Astrocyte (in vitro differentiated cells and primary cell): ENCODE measurements at regions not wholly inside any gene's neighbourhood (a gene's known extent, or its start where the extent isn't known, plus 50 kb on each side); places are given as distances from the start of the nearest gene placed in this dataset.
A peak's percentile ranks its signal among the peaks of the same experiment; 100 is the strongest.

Experiments
- DNase-seq: peaks from one replicate; pipeline ENCODE4 v3.0.0-alpha.2; 2010; ENCODE audit warnings: low read depth
- FAIRE-seq: peaks from 2 replicates; lab custom pipeline; 2011; peaks lifted over from hg19 to GRCh38; lab: Jason Lieb, UNC
- H2AFZ ChIP-seq: 2 replicates; pipeline ENCODE4 v1.6.0; 2012; ENCODE audit warnings: low read depth, low read length, inconsistent platforms
- H3K27ac ChIP-seq: 2 replicates; pipeline ENCODE4 v1.5.1; 2011; ENCODE audit warnings: low read depth, low read length, inconsistent platforms
- H3K27me3 ChIP-seq: 2 replicates; pipeline ENCODE4 v1.6.0; 2011; ENCODE audit warnings: low read length, inconsistent platforms; ENCODE audit not compliant: insufficient read depth
- H3K36me3 ChIP-seq: 2 replicates; pipeline ENCODE4 v1.5.1; 2011; ENCODE audit warnings: low read length, inconsistent platforms; ENCODE audit not compliant: insufficient read depth
- H3K4me1 ChIP-seq: 2 replicates; pipeline ENCODE4 v1.5.1; 2011; ENCODE audit warnings: low read length, inconsistent platforms; ENCODE audit not compliant: insufficient read depth
- H3K4me2 ChIP-seq: 2 replicates; pipeline ENCODE4 v1.6.0; 2012; ENCODE audit warnings: low read length, inconsistent platforms
- H3K4me3 ChIP-seq: 2 replicates; pipeline ENCODE4 v1.5.1; 2011; ENCODE audit warnings: low read depth, mild to moderate bottlenecking, low read length, inconsistent platforms; ENCODE audit not compliant: insufficient read depth
- H3K79me2 ChIP-seq: 2 replicates; pipeline ENCODE4 v1.6.0; 2012; ENCODE audit warnings: mild to moderate bottlenecking, low read length, inconsistent platforms; ENCODE audit not compliant: insufficient read depth
- H3K9ac ChIP-seq: 2 replicates; pipeline ENCODE4 v1.6.0; 2012; ENCODE audit warnings: mild to moderate bottlenecking, low read length, inconsistent platforms
- H3K9me3 ChIP-seq: 2 replicates; pipeline ENCODE4 v1.5.1; 2012; ENCODE audit warnings: low read depth, mild to moderate bottlenecking, low read length, inconsistent platforms; ENCODE audit not compliant: insufficient read depth
- H4K20me1 ChIP-seq: 2 replicates; pipeline ENCODE4 v1.6.0; 2012; ENCODE audit warnings: low read length, inconsistent platforms; ENCODE audit not compliant: insufficient read depth
- H3K27ac Mint-ChIP-seq: one replicate; pipeline ENCODE4 v1.8.0; 2021; ENCODE audit warnings: mild to moderate bottlenecking, mixed read lengths; ENCODE audit not compliant: unreplicated experiment
- H3K27me3 Mint-ChIP-seq: one replicate; pipeline ENCODE4 v1.8.0; 2021; ENCODE audit warnings: low read depth, mixed read lengths; ENCODE audit not compliant: unreplicated experiment
- H3K36me3 Mint-ChIP-seq: one replicate; pipeline ENCODE4 v1.8.0; 2021; ENCODE audit warnings: low read depth, mixed read lengths; ENCODE audit not compliant: unreplicated experiment
- H3K4me1 Mint-ChIP-seq: one replicate; pipeline ENCODE4 v1.8.0; 2021; ENCODE audit warnings: low read depth, mixed read lengths; ENCODE audit not compliant: unreplicated experiment
- H3K4me3 Mint-ChIP-seq: one replicate; pipeline ENCODE4 v1.8.0; 2021; ENCODE audit warnings: mild to moderate bottlenecking, moderate library complexity, mixed read lengths; ENCODE audit not compliant: unreplicated experiment
- H3K9me3 Mint-ChIP-seq: one replicate; pipeline ENCODE4 v1.8.0; 2021; ENCODE audit warnings: mild to moderate bottlenecking, mixed read lengths; ENCODE audit not compliant: unreplicated experiment
- CTCF ChIP-seq: IDR thresholded peaks from 2 replicates; pipeline ENCODE4 v1.5.1; 2011; ENCODE audit warnings: low read depth, mild to moderate bottlenecking, inconsistent platforms, low read length, moderate library complexity; ENCODE audit not compliant: insufficient read depth
- EZH2 ChIP-seq: IDR thresholded peaks from 2 replicates; pipeline ENCODE4 v1.6.1; 2012; ENCODE audit warnings: mild to moderate bottlenecking, low read length, inconsistent platforms; ENCODE audit not compliant: insufficient read depth

DNA sequence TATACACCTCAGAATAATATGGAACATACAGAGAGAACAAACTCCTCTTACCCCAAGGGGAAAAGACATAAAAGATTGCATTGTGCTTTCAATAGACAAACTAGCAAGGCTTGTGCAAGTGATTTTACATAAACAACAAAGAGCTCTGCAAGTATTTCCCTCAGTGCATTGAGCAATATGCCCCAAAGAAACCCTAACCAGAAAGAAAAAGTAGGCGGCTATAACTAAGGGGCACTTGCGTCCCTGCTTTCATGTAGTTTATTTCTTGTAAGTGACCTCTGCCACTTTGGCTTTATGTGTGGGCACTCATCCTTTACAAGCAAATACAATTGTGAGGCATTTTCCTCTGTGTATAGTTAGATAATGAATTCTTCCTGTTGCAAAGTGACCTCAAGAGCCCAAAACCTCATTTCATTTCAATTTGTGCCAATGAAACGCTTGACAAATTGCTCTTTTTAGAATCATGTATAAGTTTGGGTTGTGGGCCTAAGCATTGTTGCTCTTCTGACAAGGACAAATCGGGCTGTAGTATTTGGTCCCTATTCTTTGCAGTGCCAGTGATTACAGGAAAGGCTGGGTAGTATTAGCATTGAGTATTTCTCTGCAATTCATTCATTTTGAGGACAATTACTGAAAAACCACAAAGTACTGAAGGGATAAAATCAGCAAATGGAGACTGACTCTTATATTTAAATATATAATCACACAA, 282.2 kb downstream of the DTWD2 start:
- Mint-ChIP-seq H3K27ac (no peak overlapping the region), H3K4me3 (no peak overlapping the region), H3K36me3 (peaks cover 2% of the 10 kb centered on the region), H3K4me1 (peaks cover 13% of the 10 kb centered on the region), H3K9me3 (peaks cover 15% of the 10 kb centered on the region), H3K27me3 (no peaks in the 10 kb centered on the region)
- no peaks in the 10 kb centered on the region for H4K20me1 ChIP-seq
- TF ChIP-seq EZH2 (no peak), CTCF (no peak)
- H3K4me1 ChIP-seq, result peaks cover 4% of the 10 kb centered on the region
- no peaks in the 10 kb centered on the region for H3K9me3 ChIP-seq
- no peak overlapping the region for H2AFZ ChIP-seq
- H3K9ac ChIP-seq, result no peak overlapping the region
- no peak overlapping the region for H3K4me2 ChIP-seq
- H3K79me2 ChIP-seq, result no peaks in the 10 kb centered on the region
- H3K27me3 ChIP-seq, result no peaks in the 10 kb centered on the region
- no peak overlapping the region for H3K27ac ChIP-seq
- H3K4me3 ChIP-seq, result no peak overlapping the region
- FAIRE-seq, result no peak
- no peak for DNase-seq
- no peaks in the 10 kb centered on the region for H3K36me3 ChIP-seq

DNA sequence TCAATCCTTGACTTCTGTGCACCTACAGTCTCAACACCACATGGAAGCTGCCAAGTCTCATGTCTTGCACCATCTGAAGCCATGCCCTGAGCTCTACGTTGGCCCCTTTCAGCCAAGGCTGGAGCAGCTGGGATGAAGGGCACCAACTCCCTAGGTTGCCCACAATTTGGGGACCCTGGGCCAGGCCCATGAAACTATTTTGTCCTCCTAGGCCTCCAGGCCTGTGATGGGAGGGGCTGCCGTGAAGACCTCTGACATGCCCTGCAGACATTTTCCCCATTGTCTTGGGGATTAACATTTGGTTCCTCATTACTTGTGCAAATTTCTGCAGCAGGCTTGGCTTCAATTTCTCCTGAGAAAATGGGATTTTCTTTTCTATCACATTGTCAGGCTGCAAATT, 285.1 kb downstream of the DTWD2 start:
- H3K4me3 Mint-ChIP-seq, result no peak overlapping the region
- H4K20me1 ChIP-seq, result no peaks in the 10 kb centered on the region
- peaks cover 14% of the 10 kb centered on the region for H3K4me1 Mint-ChIP-seq
- H3K79me2 ChIP-seq, result no peaks in the 10 kb centered on the region
- DNase-seq (no peak), FAIRE-seq (no peak)
- no peak overlapping the region for H3K4me3 ChIP-seq
- H3K9me3 Mint-ChIP-seq, result peaks cover 15% of the 10 kb centered on the region
- H3K9me3 ChIP-seq, result no peaks in the 10 kb centered on the region
- H3K27me3 ChIP-seq, result no peaks in the 10 kb centered on the region
- no peaks in the 10 kb centered on the region for H3K27me3 Mint-ChIP-seq
- no peak overlapping the region for H3K4me2 ChIP-seq
- H2AFZ ChIP-seq, result no peak overlapping the region
- peaks cover 2% of the 10 kb centered on the region for H3K36me3 Mint-ChIP-seq
- H3K27ac ChIP-seq, result no peak overlapping the region
- no peak overlapping the region for H3K27ac Mint-ChIP-seq
- no peaks in the 10 kb centered on the region for H3K36me3 ChIP-seq
- TF ChIP-seq EZH2 (no peak), CTCF (no peak)
- peaks cover 4% of the 10 kb centered on the region for H3K4me1 ChIP-seq
- no peak overlapping the region for H3K9ac ChIP-seq

- Histone ChIP-seq H2AFZ (no peak overlapping the region), H3K36me3 (no peaks in the 10 kb centered on the region), H3K4me1 (peaks cover 4% of the 10 kb centered on the region), H3K27ac (no peak overlapping the region), H3K79me2 (no peaks in the 10 kb centered on the region), H4K20me1 (no peaks in the 10 kb centered on the region), H3K9me3 (no peaks in the 10 kb centered on the region), H3K4me2 (no peak overlapping the region), H3K9ac (no peak overlapping the region), H3K4me3 (no peak overlapping the region), H3K27me3 (no peaks in the 10 kb centered on the region)
- Mint-ChIP-seq H3K9me3 (peaks cover 15% of the 10 kb centered on the region), H3K4me3 (no peak overlapping the region), H3K36me3 (peaks cover 2% of the 10 kb centered on the region), H3K27ac (peak overlapping the region; percentile 88), H3K4me1 (peaks cover 14% of the 10 kb centered on the region), H3K27me3 (no peaks in the 10 kb centered on the region)
- FAIRE-seq (no peak), DNase-seq (no peak)
- TF ChIP-seq CTCF (no peak), EZH2 (no peak)
Measured at GRCh38 chr5:118701791-118702190, 286.6 kb downstream of the DTWD2 start.
